ENCODE measurements at regions not wholly inside any gene's neighbourhood (a gene's known extent, or its start where the extent isn't known, plus 50 kb on each side); places are given as distances from the start of the nearest gene placed in this dataset.

GRCh38 chr10:29850371-29850770, 209.0 kb downstream of the JCAD start:
- TF ChIP-seq CTCF (IDR thresholded peaks at IDR 0.05) (no peak), EZH2 (IDR thresholded peaks at IDR 0.05; ENCODE audit: borderline replicate concordance, insufficient read depth, low read depth, low read length, poor library complexity, severe bottlenecking) (no peak)

Measured in B cell (primary cell).